LNCAP (cell line): ENCODE measurements at regions not wholly inside any gene's neighbourhood (a gene's known extent, or its start where the extent isn't known, plus 50 kb on each side); places are given as distances from the start of the nearest gene placed in this dataset.

ENCODE experiments used
- CTCF ChIP-seq: fragments of 450-650 bp; IDR thresholded peaks from 2 replicates; pipeline ENCODE4 v1.5.1; 2017; ENCODE audit warnings: mild to moderate bottlenecking

GRCh38 chr11:15585602-15586331 lies 471.0 kb downstream of the INSC start:
- TF ChIP-seq CTCF, result no peak

DNA sequence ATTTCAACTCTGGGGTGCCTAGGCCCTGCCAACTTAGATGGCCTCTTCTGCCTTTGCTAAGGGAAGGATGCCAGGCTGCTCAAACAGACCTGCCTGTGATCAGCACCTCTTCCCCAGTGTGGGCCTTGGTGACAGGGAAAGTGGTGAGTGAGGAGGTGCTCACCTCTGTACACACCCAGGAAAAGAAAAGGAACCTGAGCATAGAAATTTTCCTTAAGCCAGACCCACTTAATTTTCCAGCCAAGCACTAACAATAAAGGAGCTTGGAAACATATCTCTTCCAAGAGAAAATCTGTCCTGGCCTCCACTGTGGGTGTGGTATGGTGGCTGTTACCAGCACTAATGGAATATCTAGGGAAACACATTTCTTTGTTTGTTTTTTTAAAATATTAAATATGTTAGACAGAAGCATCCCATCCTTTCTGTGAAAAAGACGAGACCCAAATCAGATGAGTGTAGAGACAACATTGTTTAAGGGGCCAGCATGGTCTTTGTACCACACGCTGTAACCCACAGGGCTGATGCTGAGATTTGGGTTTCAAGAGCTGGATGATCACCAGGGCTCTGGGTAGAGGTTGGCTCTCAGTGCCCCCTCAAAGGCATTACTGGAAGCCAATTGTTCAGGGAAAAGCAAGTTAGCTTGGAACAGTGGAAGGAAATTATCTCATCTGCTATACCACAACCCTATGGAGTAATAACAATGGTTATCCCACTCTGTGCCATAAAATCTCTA lies 472.2 kb downstream of the INSC start:
- TF ChIP-seq CTCF, result no peak

DNA sequence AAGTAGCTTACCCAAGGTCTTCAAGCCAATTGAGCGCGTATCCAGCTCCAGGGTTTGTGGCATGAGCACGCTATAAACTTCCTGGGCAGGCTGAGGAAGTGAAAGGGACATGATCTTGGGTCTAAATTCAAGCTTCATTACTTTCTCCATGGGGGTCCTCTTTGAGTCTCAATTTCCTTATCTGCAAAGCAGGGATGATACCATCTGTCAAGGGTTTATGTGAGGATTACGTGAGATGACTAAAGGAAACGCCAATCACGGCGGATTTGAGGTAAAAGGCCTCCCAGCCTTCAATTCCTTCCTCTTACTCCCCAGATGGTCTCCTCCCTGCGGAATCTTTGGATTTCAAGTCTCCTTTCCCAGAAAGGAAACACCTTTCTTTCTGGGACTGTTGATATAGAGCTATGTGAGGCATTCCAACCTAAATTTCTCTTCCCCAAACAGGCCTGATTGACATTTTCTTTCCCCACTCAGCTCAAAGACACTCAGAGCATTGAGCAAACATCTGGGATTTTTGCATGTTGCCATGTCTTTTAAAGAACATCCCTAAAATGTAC lies 474.4 kb downstream of the INSC start:
- TF ChIP-seq CTCF, result no peak

DNA sequence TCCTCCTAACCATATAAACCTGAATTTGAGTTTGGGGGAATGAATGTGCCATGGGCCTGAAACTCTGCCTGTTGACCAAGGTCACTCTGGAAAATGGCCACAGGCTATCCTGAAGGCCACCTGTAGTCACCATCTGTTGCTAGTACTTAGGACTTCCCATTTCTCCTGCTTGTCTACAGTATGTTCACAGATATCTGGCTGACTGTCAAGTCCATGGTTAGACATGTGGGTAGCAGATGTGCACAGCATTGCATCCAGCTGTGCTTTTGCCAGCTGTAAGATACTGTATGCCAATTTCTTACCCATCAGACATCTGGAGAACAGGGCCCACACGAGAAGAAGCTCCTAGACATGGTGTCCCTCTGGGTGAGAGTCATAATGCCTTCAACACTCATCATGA lies 475.4 kb downstream of the INSC start:
- TF ChIP-seq CTCF, result no peak

- TF ChIP-seq CTCF, result no peak
Observed at GRCh38 chr11:15591112-15591537, 476.4 kb downstream of the INSC start.

GRCh38 chr11:15594607-15595006 lies 479.9 kb downstream of the INSC start:
- TF ChIP-seq CTCF, result no peak

DNA sequence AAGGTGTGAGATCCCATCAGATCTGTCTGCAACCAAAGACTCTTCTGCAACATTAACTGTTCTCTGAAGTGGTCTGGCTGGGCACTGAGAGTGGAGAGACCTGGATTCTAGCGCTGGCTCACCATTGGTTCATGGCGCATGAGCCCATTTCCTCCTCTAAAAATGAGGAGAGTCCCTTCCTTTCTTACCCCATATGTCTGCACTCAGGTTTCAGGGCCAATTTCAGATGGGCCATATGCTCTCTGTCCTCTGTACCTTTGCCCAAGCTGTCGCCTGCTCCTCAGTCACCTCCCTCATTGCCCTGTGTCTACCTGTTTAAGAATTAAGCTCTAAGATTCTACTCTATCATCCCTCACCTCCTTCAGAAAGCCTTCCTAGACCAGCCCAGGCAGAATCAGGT lies 484.7 kb downstream of the INSC start:
- no peak for TF ChIP-seq CTCF
